GM12865 (cell line): ENCODE measurements at regions not wholly inside any gene's neighbourhood (a gene's known extent, or its start where the extent isn't known, plus 50 kb on each side); places are given as distances from the start of the nearest gene placed in this dataset.

Experiments
- DNase-seq: peaks from one replicate; pipeline ENCODE4 v3.0.0; 2010; ENCODE audit warnings: low read depth
- H3K4me3 ChIP-seq: 2 replicates; pipeline ENCODE4 v1.5.1; 2011; ENCODE audit warnings: mild to moderate bottlenecking, low read depth, low read length, control low read depth
- TF ChIP-seq, protein P1 (sequence below): IDR thresholded peaks from 2 replicates; pipeline ENCODE4 v1.5.1; 2011; ENCODE audit warnings: low read length, control low read depth, low read depth, inconsistent platforms; ENCODE audit not compliant: insufficient read depth; ENCODE audit errors: missing control alignments

DNA sequence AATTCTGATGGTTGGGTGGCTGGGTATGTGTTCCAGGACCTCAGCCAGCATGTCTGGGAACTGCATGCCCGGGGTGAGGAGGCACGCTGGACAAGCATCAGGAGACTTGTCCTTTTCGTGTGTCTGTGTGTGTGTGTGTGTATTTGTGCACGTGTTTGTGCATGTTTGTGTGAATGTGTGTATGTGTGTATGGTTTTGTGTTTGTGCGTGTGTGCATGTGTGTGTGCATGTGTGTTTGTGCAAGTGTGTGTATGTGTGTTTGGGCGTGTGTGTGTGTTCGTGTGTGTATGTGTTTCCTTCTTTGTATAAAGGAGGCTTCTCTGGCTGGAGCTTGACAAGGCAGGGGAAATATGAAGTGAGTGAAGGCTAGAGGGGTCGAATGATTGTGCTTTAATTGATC, 491.5 kb downstream of the IRX1 start:
- no peak for DNase-seq
- TF ChIP-seq, protein P1, sequence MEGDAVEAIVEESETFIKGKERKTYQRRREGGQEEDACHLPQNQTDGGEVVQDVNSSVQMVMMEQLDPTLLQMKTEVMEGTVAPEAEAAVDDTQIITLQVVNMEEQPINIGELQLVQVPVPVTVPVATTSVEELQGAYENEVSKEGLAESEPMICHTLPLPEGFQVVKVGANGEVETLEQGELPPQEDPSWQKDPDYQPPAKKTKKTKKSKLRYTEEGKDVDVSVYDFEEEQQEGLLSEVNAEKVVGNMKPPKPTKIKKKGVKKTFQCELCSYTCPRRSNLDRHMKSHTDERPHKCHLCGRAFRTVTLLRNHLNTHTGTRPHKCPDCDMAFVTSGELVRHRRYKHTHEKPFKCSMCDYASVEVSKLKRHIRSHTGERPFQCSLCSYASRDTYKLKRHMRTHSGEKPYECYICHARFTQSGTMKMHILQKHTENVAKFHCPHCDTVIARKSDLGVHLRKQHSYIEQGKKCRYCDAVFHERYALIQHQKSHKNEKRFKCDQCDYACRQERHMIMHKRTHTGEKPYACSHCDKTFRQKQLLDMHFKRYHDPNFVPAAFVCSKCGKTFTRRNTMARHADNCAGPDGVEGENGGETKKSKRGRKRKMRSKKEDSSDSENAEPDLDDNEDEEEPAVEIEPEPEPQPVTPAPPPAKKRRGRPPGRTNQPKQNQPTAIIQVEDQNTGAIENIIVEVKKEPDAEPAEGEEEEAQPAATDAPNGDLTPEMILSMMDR = no peak
- H3K4me3 ChIP-seq = no peak overlapping the region

DNA sequence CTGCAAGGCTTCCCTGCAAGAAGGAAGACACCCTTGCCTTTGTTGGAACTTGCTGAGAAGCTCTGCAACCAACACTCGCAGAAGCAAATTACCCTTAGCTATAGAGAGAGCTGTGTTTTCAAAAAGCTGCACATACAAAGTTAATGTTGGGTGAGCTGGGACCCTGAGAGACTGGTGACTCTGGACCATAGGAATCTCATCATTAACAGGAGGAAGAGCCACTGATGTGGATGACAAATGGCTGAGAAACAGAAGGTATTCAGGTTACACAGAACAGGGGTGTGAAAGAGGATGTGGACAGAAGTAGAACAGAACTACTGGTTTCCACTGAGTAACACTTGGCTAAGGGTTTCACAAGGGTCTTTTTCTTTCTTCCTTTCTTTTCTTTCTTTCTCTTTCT, 493.5 kb downstream of the IRX1 start:
- TF ChIP-seq, protein P1 = no peak
- no peak overlapping the region for H3K4me3 ChIP-seq
- DNase-seq = no peak

DNA sequence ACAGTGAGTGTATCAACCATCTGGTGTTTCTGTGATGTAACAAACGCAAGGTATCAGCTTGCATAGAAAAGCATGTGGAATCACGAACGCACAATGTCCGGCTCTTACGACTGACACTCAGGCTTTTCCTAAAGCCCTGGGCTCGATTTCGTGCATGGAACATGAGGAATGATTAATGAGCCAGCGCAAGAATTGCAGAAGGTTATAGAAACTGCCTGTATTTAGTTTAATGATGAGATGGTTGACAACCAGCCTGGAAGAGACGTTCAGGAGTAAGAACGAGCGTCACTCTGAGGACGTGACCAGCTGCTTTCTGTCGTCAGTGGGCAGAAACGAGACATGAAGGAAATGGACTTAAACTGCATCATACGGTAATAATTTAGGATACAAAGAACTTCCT, 497.6 kb downstream of the IRX1 start:
- no peak for DNase-seq
- TF ChIP-seq, protein P1 = no peak
- no peak overlapping the region for H3K4me3 ChIP-seq

GRCh38 chr5:4093970-4094369, 498.3 kb downstream of the IRX1 start:
- no peak overlapping the region for H3K4me3 ChIP-seq
- DNase-seq = no peak
- TF ChIP-seq, protein P1 = no peak

DNA sequence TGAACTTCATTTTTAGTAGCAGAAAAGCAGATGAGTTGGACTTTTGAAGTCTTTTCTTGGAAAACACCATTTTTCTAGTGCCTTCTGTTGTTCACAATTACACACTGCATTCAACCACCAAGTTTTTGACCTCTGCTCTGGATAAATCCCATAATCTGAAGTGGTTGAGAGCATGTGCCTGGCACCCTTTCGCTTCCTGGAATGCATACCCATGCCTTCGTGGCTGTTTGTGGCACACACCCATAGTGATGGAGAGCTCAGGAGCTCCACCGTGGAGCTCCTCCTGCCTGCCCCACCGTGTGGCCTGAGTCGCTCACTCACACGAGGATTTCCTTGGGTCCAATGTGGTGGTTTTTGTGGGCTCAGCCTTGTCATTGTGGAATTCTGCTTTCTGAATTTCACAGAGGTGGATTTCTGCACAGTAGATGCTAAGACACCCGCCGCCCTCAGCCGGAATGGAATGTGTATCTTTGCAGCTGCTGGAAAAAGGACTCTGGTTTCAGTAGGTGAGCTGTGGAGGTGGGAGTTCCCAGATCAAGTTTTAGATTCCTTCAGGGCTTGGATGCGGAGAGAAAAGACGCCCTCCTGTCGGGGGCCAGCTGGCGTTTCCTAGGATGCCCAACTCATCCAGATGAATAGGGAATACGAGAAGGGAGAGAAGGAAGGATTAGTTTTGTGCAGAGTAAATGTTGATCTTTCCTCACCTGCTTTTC, 500.4 kb downstream of the IRX1 start:
- no peak overlapping the region for H3K4me3 ChIP-seq
- no peak for DNase-seq
- TF ChIP-seq, protein P1 = no peak

- DNase-seq = no peak
- no peak overlapping the region for H3K4me3 ChIP-seq
- TF ChIP-seq, protein P1 = no peak
Observed at GRCh38 chr5:4097199-4097598, 501.6 kb downstream of the IRX1 start.

- TF ChIP-seq, protein P1 = no peak
- no peak for DNase-seq
- H3K4me3 ChIP-seq = no peak overlapping the region
Observed at GRCh38 chr5:4098226-4098625, 502.6 kb downstream of the IRX1 start.
